Stimulated activated CD4-positive, alpha-beta T cell treated with anti-CD3 and anti-CD28 coated beads, Interleukin-15, amount 100 ng/mL, for 1 hour (primary cell): ENCODE measurements at regions not wholly inside any gene's neighbourhood (a gene's known extent, or its start where the extent isn't known, plus 50 kb on each side); places are given as distances from the start of the nearest gene placed in this dataset.

Experiments
- DNase-seq, 2 donors: peaks; one replicate each; pipeline ENCODE4 v3.0.0-alpha.2; 2020; ENCODE audit warnings: low read depth in 1 of 2, low spot score in 1 of 2

GRCh38 chr13:74004109-74004508, 130.1 kb downstream of the KLF12 start:
- no peak for DNase-seq

DNA sequence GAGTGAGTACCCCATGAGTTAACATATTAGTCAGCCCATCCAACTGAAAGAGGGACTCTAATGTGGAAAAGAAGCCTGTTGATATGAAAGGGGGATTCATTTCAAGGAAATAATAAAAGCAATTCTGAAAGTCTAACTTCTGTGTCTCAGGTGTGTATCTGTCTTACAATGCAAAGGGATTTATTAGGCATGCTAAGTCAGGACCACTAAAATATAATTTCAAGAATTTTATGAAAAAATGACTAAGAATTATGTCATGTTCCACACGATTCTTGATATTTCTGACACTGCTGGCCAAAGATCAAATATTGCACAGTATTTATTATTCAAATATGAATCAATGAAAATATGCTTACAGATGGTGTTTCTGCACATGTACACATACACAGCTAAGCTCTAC, 130.8 kb downstream of the KLF12 start:
- DNase-seq = no peak

- no peak for DNase-seq
Observed at GRCh38 chr13:74000876-74001275, 133.3 kb downstream of the KLF12 start.

GRCh38 chr13:73998631-73999030, 135.6 kb downstream of the KLF12 start:
- no peak for DNase-seq

GRCh38 chr13:73997964-73998363, 136.2 kb downstream of the KLF12 start:
- no peak for DNase-seq

- no peak for DNase-seq
Observed at GRCh38 chr13:73996569-73996968, 137.6 kb downstream of the KLF12 start.

- DNase-seq = no peak
Observed at GRCh38 chr13:73995736-73996135, 138.5 kb downstream of the KLF12 start.

DNA sequence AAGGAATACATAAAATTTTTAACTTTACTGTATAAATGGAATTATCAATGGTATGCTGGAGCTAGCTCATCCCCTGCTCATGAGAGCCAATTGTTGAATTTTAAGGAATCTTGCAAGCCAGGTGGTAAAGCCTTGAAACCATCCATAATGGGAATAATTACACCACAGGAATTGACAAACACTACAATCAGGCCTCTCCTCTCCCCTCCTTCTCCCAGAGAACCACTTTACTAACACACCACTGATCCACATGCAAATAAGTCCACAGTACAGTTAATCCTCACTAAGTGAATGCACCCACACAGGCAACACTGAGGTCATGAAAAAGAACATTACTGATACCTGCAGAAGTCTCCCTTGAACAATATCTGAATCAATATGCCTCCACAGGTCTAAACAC, 140.5 kb downstream of the KLF12 start:
- no peak for DNase-seq

DNA sequence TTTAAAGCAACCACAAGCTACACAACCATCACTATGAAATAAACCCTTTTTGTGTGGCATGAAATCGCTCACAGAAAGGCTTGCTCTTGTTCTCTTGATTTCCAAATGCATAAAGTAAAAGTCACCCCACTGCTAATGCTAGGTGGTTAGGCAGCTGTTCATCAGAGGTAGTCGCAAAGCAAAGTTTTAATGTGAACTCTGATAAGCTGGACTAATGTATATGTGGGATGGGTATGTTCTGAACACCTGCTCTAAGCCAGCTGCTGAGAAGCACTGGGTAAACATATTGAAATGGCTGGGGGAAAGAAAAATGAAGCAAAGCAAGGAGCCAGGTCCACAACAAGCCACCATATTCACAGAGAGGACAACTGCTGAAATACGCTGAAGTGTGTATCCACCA, 142.3 kb downstream of the KLF12 start:
- DNase-seq = no peak

GRCh38 chr13:73991384-73991783, 142.8 kb downstream of the KLF12 start:
- DNase-seq = no peak

GRCh38 chr13:73989244-73989843, 144.9 kb downstream of the KLF12 start:
- no peak for DNase-seq

GRCh38 chr13:73988461-73988860, 145.7 kb downstream of the KLF12 start:
- no peak for DNase-seq

DNA sequence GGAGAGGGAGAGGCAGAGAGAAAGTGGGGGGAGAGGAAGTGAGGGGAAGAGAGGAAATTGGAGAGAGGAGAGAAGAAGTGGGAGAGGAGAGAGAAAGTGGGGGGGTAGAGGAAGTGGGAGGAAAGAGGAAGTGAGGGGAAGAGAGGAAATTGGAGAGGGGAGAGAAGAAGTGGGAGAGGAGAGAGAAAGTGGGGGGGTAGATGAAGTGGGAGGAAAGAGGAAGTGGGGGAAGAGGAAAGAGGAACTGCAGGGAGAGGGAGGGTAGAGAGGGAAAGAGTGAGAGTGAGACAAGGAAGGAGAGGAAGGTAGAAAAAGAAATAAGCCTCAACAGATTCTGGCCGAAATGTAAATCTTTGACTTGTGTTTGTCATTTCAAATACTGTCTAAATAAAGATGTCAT, 146.6 kb downstream of the KLF12 start:
- no peak for DNase-seq

GRCh38 chr13:73985783-73986182, 148.4 kb downstream of the KLF12 start:
- DNase-seq = no peak

GRCh38 chr13:73984949-73985691, 149.1 kb downstream of the KLF12 start:
- peak; percentile 35 to 48 for DNase-seq

- no peak for DNase-seq
Observed at GRCh38 chr13:73984201-73984600, 150.0 kb downstream of the KLF12 start.

DNA sequence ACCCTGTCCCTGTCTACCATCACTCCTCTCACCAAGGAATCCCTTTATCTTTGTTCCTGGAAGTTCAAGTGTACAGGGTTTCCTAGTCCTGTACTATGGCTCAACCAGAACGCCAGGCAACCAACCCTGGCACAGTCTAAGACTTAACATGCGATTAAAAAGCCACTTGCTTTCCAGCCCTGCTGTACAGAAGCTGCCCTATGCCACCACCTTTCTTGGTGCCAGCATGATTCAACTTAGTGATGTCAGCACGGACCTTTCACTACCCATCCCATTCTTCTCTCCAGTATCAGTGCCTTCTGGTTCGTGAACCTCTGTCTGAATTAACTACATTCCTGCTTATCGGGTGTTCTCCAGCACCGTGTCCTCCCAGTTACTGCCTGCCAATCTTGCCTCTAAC, 151.1 kb downstream of the KLF12 start:
- DNase-seq = no peak

DNA sequence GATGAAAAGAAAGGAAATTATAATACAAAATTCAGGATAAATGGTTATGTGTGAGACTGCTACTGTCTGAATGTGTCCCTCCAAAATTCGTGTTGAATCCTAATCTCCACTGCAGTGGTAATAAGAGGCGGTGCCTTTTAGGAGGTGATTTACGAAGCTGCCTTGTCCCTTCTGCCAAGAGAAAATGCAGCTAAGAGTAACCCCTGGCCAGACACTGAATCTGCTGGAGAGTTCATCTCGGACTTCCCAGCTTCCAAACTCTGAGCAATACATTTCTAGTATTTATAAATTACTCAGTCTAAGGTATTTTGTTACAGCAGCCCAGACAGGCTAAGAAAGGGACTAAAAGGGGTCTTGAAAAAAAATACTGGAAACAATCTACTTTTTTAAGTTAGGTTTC, 152.6 kb downstream of the KLF12 start:
- DNase-seq = no peak

- no peak for DNase-seq
Observed at GRCh38 chr13:73975767-73976166, 158.4 kb downstream of the KLF12 start.

GRCh38 chr13:73974051-73974450, 160.2 kb downstream of the KLF12 start:
- no peak for DNase-seq

DNA sequence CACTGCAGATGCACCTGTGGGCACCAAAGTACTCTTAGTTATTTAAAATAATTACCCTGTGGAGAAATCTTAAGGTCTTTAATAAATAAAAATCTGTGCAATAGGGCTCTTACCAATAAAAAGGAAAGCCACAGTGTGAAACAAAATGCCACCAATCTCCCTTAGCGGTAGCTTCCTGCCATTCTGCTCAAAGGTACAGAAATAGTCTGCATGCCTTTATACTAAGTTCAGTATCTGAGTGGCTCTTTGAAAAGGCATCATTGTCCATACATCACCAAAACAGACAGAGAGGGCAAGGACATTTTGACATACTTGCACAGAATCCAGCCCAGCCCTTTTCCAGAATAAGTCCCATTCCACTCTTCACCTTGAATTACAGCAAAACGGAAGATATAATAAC, 161.0 kb downstream of the KLF12 start:
- no peak for DNase-seq

GRCh38 chr13:73972545-73972944, 161.7 kb downstream of the KLF12 start:
- DNase-seq = no peak

DNA sequence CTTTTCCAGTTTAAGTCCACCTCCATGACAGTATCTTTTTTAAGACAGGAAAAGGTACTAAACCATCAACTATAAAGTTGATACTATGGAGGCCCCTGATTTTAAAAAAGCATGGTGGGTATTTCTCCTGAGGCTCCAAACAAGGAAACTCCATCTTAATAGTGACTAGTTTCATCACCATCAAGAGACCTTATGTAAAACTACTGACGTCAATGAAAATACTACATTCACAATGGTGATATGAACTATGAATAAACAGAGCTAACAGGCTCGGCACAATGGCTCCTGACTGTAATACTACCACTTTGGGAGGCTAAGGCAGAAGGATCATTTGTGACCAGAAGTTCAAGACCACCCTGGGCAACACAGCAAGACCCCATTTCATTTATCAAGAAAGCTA, 162.7 kb downstream of the KLF12 start:
- DNase-seq = no peak
